Parathyroid adenoma (tissue), 2 donors: ENCODE measurements at regions not wholly inside any gene's neighbourhood (a gene's known extent, or its start where the extent isn't known, plus 50 kb on each side); places are given as distances from the start of the nearest gene placed in this dataset.

Source experiments
- H2AFZ ChIP-seq: fragments of 300-600 bp; sonication (generic); one replicate; pipeline ENCODE4 v1.7.0; 2017; ENCODE audit warnings: antibody characterized with exemption, mild to moderate bottlenecking
- H3K27ac ChIP-seq: fragments of 300-600 bp; sonication (generic); one replicate; pipeline ENCODE4 v1.7.0; 2017
- H3K27me3 ChIP-seq: fragments of 300-600 bp; sonication (generic); one replicate; pipeline ENCODE4 v1.7.0; 2017; ENCODE audit warnings: low read length; ENCODE audit not compliant: control insufficient read depth, insufficient read depth
- H3K36me3 ChIP-seq: fragments of 300-600 bp; sonication (generic); one replicate; pipeline ENCODE4 v1.7.0; 2017; ENCODE audit warnings: low read length; ENCODE audit not compliant: control insufficient read depth, insufficient read depth
- H3K4me1 ChIP-seq: fragments of 300-600 bp; sonication (generic); one replicate; pipeline ENCODE4 v1.7.0; 2017; ENCODE audit warnings: control low read depth
- H3K4me2 ChIP-seq: fragments of 300-600 bp; sonication (generic); one replicate; pipeline ENCODE4 v1.7.0; 2017; ENCODE audit warnings: low read length
- H3K4me3 ChIP-seq: fragments of 300-600 bp; sonication (generic); one replicate; pipeline ENCODE4 v1.7.0; 2017; ENCODE audit warnings: low read depth, low read length
- H3K79me2 ChIP-seq: fragments of 300-600 bp; sonication (generic); one replicate; pipeline ENCODE4 v1.7.0; 2017; ENCODE audit warnings: control low read depth
- H3K9ac ChIP-seq: fragments of 300-600 bp; sonication (generic); one replicate; pipeline ENCODE4 v1.7.0; 2017; ENCODE audit warnings: mild to moderate bottlenecking
- H3K9me3 ChIP-seq: fragments of 300-600 bp; sonication (generic); one replicate; pipeline ENCODE4 v1.7.0; 2017; ENCODE audit warnings: low read length; ENCODE audit not compliant: control insufficient read depth
- CTCF ChIP-seq: fragments of 300-600 bp; sonication (generic); IDR thresholded peaks from one replicate; pipeline ENCODE4 v1.7.0; 2017; ENCODE audit warnings: antibody characterized with exemption, mild to moderate bottlenecking
- donor health status: primary hyperparathyroidism.

- no peaks in the 10 kb centered on the region for H3K27me3 ChIP-seq
- no peaks in the 10 kb centered on the region for H3K4me1 ChIP-seq
- no peak overlapping the region for H3K4me2 ChIP-seq
- H2AFZ ChIP-seq: no peak overlapping the region
- no peak overlapping the region for H3K9ac ChIP-seq
- TF ChIP-seq CTCF: no peak
- H3K9me3 ChIP-seq: no peaks in the 10 kb centered on the region
- no peaks in the 10 kb centered on the region for H3K79me2 ChIP-seq
- H3K36me3 ChIP-seq: no peaks in the 10 kb centered on the region
- H3K4me3 ChIP-seq: no peak overlapping the region
- no peak overlapping the region for H3K27ac ChIP-seq
Observed at GRCh38 chr4:3818371-3818770, 52.2 kb downstream of the ADRA2C start.

- H3K4me3 ChIP-seq: no peak overlapping the region
- no peak for TF ChIP-seq CTCF
- H3K36me3 ChIP-seq: no peaks in the 10 kb centered on the region
- H3K9ac ChIP-seq: no peak overlapping the region
- H3K9me3 ChIP-seq: no peaks in the 10 kb centered on the region
- no peak overlapping the region for H2AFZ ChIP-seq
- H3K79me2 ChIP-seq: no peaks in the 10 kb centered on the region
- H3K27me3 ChIP-seq: no peaks in the 10 kb centered on the region
- H3K27ac ChIP-seq: no peak overlapping the region
- H3K4me2 ChIP-seq: no peak overlapping the region
- no peaks in the 10 kb centered on the region for H3K4me1 ChIP-seq
Observed at GRCh38 chr4:3819210-3819919, 53.2 kb downstream of the ADRA2C start.

GRCh38 chr4:3820016-3820805 is 54.0 kb downstream of the ADRA2C start:
- Histone ChIP-seq H3K4me2 (no peak overlapping the region), H3K4me1 (no peaks in the 10 kb centered on the region), H3K27me3 (no peaks in the 10 kb centered on the region), H3K9ac (no peak overlapping the region), H2AFZ (no peak overlapping the region), H3K27ac (no peak overlapping the region), H3K36me3 (no peaks in the 10 kb centered on the region), H3K79me2 (no peaks in the 10 kb centered on the region), H3K9me3 (no peaks in the 10 kb centered on the region), H3K4me3 (no peak overlapping the region)
- TF ChIP-seq CTCF: no peak

GRCh38 chr4:3820806-3821579 is 54.8 kb downstream of the ADRA2C start:
- TF ChIP-seq CTCF: no peak
- H3K4me3 ChIP-seq: no peak overlapping the region
- H3K9ac ChIP-seq: no peak overlapping the region
- no peak overlapping the region for H3K4me2 ChIP-seq
- H3K36me3 ChIP-seq: no peaks in the 10 kb centered on the region
- no peaks in the 10 kb centered on the region for H3K79me2 ChIP-seq
- no peaks in the 10 kb centered on the region for H3K27me3 ChIP-seq
- no peaks in the 10 kb centered on the region for H3K4me1 ChIP-seq
- no peak overlapping the region for H3K27ac ChIP-seq
- H2AFZ ChIP-seq: no peak overlapping the region
- H3K9me3 ChIP-seq: no peaks in the 10 kb centered on the region
